ENCODE measurements at regions not wholly inside any gene's neighbourhood (a gene's known extent, or its start where the extent isn't known, plus 50 kb on each side); places are given as distances from the start of the nearest gene placed in this dataset.
A peak's percentile ranks its signal among the peaks of the same experiment; 100 is the strongest.

- no peak overlapping the region for H3K4me3 ChIP-seq (ENCODE audit: low read depth, low read length)
- no peak for DNase-seq (ENCODE audit: low read depth)
- TF ChIP-seq CTCF (IDR thresholded peaks at IDR 0.05; ENCODE audit: control insufficient read depth, extremely low read depth, insufficient read depth) = no peak
These were observed 182.8 kb downstream of the PIK3C3 start for GRCh38 chr18:42137693-42138375.

GRCh38 chr18:42141439-42141838 is 186.4 kb downstream of the PIK3C3 start:
- peak; percentile 66 for DNase-seq (ENCODE audit: low read depth)
- peak; percentile 42 for TF ChIP-seq CTCF (IDR thresholded peaks at IDR 0.05; ENCODE audit: control insufficient read depth, extremely low read depth, insufficient read depth)
- no peak overlapping the region for H3K4me3 ChIP-seq (ENCODE audit: low read depth, low read length)

GRCh38 chr18:42155024-42155423 is 200.0 kb downstream of the PIK3C3 start:
- no peak for DNase-seq (ENCODE audit: low read depth)
- no peak for TF ChIP-seq CTCF (IDR thresholded peaks at IDR 0.05; ENCODE audit: control insufficient read depth, extremely low read depth, insufficient read depth)
- no peak overlapping the region for H3K4me3 ChIP-seq (ENCODE audit: low read depth, low read length)

GRCh38 chr18:42156281-42156680 is 201.2 kb downstream of the PIK3C3 start:
- no peak for TF ChIP-seq CTCF (IDR thresholded peaks at IDR 0.05; ENCODE audit: control insufficient read depth, extremely low read depth, insufficient read depth)
- no peak for DNase-seq (ENCODE audit: low read depth)
- no peak overlapping the region for H3K4me3 ChIP-seq (ENCODE audit: low read depth, low read length)

- no peak overlapping the region for H3K4me3 ChIP-seq (ENCODE audit: low read depth, low read length)
- no peak for DNase-seq (ENCODE audit: low read depth)
- no peak for TF ChIP-seq CTCF (IDR thresholded peaks at IDR 0.05; ENCODE audit: control insufficient read depth, extremely low read depth, insufficient read depth)
These were observed 202.4 kb downstream of the PIK3C3 start for GRCh38 chr18:42157420-42157819.

GRCh38 chr18:42157878-42158277 is 202.8 kb downstream of the PIK3C3 start:
- DNase-seq (ENCODE audit: low read depth) = no peak
- TF ChIP-seq CTCF (IDR thresholded peaks at IDR 0.05; ENCODE audit: control insufficient read depth, extremely low read depth, insufficient read depth) = no peak
- H3K4me3 ChIP-seq (ENCODE audit: low read depth, low read length) = no peak overlapping the region

- TF ChIP-seq CTCF (IDR thresholded peaks at IDR 0.05; ENCODE audit: control insufficient read depth, extremely low read depth, insufficient read depth) = no peak
- no peak for DNase-seq (ENCODE audit: low read depth)
- H3K4me3 ChIP-seq (ENCODE audit: low read depth, low read length) = no peak overlapping the region
These were observed 204.1 kb downstream of the PIK3C3 start for GRCh38 chr18:42159146-42159545.

All from LNCaP clone FGC (cell line).